A673 (cell line): ENCODE measurements at regions not wholly inside any gene's neighbourhood (a gene's known extent, or its start where the extent isn't known, plus 50 kb on each side); places are given as distances from the start of the nearest gene placed in this dataset.

Experiments
- BruUV-seq: library from RNA; stranded (reverse); fragments of 400-500 nt; replicated peaks from 2 replicates; lab custom pipeline; 2021; lab: Mats Ljungman, UMichigan
- CTCF ChIA-PET: fragments of 300-600 bp; sonication (Branson Sonifier 250); formaldehyde crosslinking; loops from one replicate; lab custom pipeline; 2022; ENCODE audit warnings: antibody characterized with exemption; lab: Charles Lee
- POLR2A ChIA-PET: fragments of 300-600 bp; sonication (Branson Sonifier 250); formaldehyde crosslinking; loops from one replicate; lab custom pipeline; 2022; ENCODE audit warnings: antibody characterized with exemption; ENCODE audit not compliant: low non-redundant PET; lab: Charles Lee
- DNase-seq: peaks from one replicate; pipeline ENCODE4 v3.0.0-alpha.2; 2015; ENCODE audit warnings: low spot score
- H3K27ac ChIP-seq: fragments of 200-600 bp; sonication (generic); 2 replicates; pipeline ENCODE4 v1.5.1; 2016; ENCODE audit warnings: mixed run types, low read depth, mild to moderate bottlenecking, mixed read lengths, antibody characterized with exemption, low read length; ENCODE audit not compliant: poor library complexity, severe bottlenecking
- H3K27me3 ChIP-seq: fragments of 200-600 bp; sonication (generic); replicated peaks from 2 replicates; pipeline ENCODE4 v1.6.1; 2017; ENCODE audit warnings: mixed run types, low read depth, mild to moderate bottlenecking, mixed read lengths, antibody characterized with exemption, low read length; ENCODE audit not compliant: insufficient read depth, poor library complexity
- H3K36me3 ChIP-seq: fragments of 200-600 bp; sonication (generic); 2 replicates; pipeline ENCODE4 v1.6.1; 2016; ENCODE audit warnings: mixed run types, mild to moderate bottlenecking, mixed read lengths, antibody characterized with exemption, low read length; ENCODE audit not compliant: insufficient read depth, poor library complexity, severe bottlenecking
- H3K4me1 ChIP-seq: fragments of 200-600 bp; sonication (generic); 2 replicates; pipeline ENCODE4 v1.6.1; 2017; ENCODE audit warnings: mixed run types, mild to moderate bottlenecking, mixed read lengths, antibody characterized with exemption, low read length; ENCODE audit not compliant: insufficient read depth, poor library complexity, severe bottlenecking
- H3K4me3 ChIP-seq: fragments of 200-600 bp; sonication (generic); 2 replicates; pipeline ENCODE4 v1.5.1; 2016; ENCODE audit warnings: low read depth, mixed run types, mild to moderate bottlenecking, mixed read lengths, low read length; ENCODE audit not compliant: poor library complexity, severe bottlenecking
- H3K9me3 ChIP-seq: fragments of 200-600 bp; sonication (generic); 2 replicates; pipeline ENCODE4 v1.6.1; 2016; ENCODE audit warnings: mixed run types, low read depth, mild to moderate bottlenecking, mixed read lengths, antibody characterized with exemption, low read length; ENCODE audit not compliant: poor library complexity, severe bottlenecking
- CTCF ChIP-seq: fragments of 300-800, 200-600 bp; sonication (generic); conservative IDR thresholded peaks from 2 replicates; pipeline ENCODE4 v1.5.1; 2017; ENCODE audit warnings: low read depth, mild to moderate bottlenecking, antibody characterized with exemption, low read length, moderate library complexity, mixed read lengths
- EZH2 ChIP-seq: fragments of 200-600 bp; sonication (generic); IDR thresholded peaks from 2 replicates; pipeline ENCODE4 v1.6.1; 2017; ENCODE audit warnings: borderline replicate concordance, low read depth, mild to moderate bottlenecking, mixed read lengths, antibody characterized with exemption, low read length; ENCODE audit not compliant: poor library complexity, severe bottlenecking
- intact Hi-C: fragments of 100-400 bp; cut with micrococcal nuclease; formaldehyde crosslinking; loops from one replicate; pipeline ENCODE4 v1.10.0; 2022; ENCODE audit not compliant: unreplicated experiment

- no peaks in the 10 kb centered on the region for H3K36me3 ChIP-seq
- H3K27me3 ChIP-seq = no peaks in the 10 kb centered on the region
- H3K4me1 ChIP-seq = peaks cover 10% of the 10 kb centered on the region
- H3K9me3 ChIP-seq = no peaks in the 10 kb centered on the region
- no TSS peak for BruUV-seq
- ChIA-PET POLR2A (no interaction called here), CTCF (no interaction called here)
- TF ChIP-seq CTCF (no peak), EZH2 (no peak)
- intact Hi-C loops = loop anchor here (10.0 kb wide), 1 partner anchor 267 kb away; no protein-coding TSS in a partner anchor
- no peak overlapping the region for H3K4me3 ChIP-seq
- H3K27ac ChIP-seq = no peak overlapping the region
- DNase-seq = peak; percentile 54
These were observed 189.6 kb downstream of the BCOR start for GRCh38 chrX:39907964-39908661.

- no TSS peak for BruUV-seq
- intact Hi-C loops = loop anchor here (10.0 kb wide), 1 partner anchor 265 kb away; no protein-coding TSS in a partner anchor
- POLR2A ChIA-PET = no interaction called here
- Histone ChIP-seq H3K9me3 (no peaks in the 10 kb centered on the region), H3K27ac (no peak overlapping the region), H3K36me3 (no peaks in the 10 kb centered on the region), H3K27me3 (no peaks in the 10 kb centered on the region), H3K4me1 (peaks cover 10% of the 10 kb centered on the region), H3K4me3 (no peak overlapping the region)
- CTCF ChIA-PET = no interaction called here
- no peak for DNase-seq
- TF ChIP-seq EZH2 (no peak), CTCF (no peak)
These were observed 187.8 kb downstream of the BCOR start for GRCh38 chrX:39909996-39910395.

- no peaks in the 10 kb centered on the region for H3K9me3 ChIP-seq
- no TSS peak for BruUV-seq
- CTCF ChIA-PET = no interaction called here
- no peak for TF ChIP-seq CTCF
- no peak for TF ChIP-seq EZH2
- peaks cover 10% of the 10 kb centered on the region for H3K4me1 ChIP-seq
- no peaks in the 10 kb centered on the region for H3K27me3 ChIP-seq
- no peak overlapping the region for H3K4me3 ChIP-seq
- H3K27ac ChIP-seq = no peak overlapping the region
- intact Hi-C loops = no loop called here
- no peaks in the 10 kb centered on the region for H3K36me3 ChIP-seq
- POLR2A ChIA-PET = no interaction called here
- DNase-seq = no peak
These were observed 187.1 kb downstream of the BCOR start for GRCh38 chrX:39910651-39911050.
